Upper lobe of right lung (tissue), 1 donor: ENCODE measurements at regions not wholly inside any gene's neighbourhood (a gene's known extent, or its start where the extent isn't known, plus 50 kb on each side); places are given as distances from the start of the nearest gene placed in this dataset.
"Not testable (repeated sequence)": the region's sequence is repeated elsewhere in the genome, so short reads cannot be mapped to it uniquely, and the experiment has no call there.

ENCODE experiments used
- ATAC-seq: fragments of 200-7000 bp; cut with Tn5 transposase; one replicate; pipeline ENCODE4 v1.9.1; 2020; ENCODE audit warnings: mild to moderate bottlenecking, moderate library complexity
- DNase-seq: peaks from one replicate; pipeline ENCODE4 v3.0.0-alpha.2; 2020
- H3K27ac ChIP-seq: fragments of 200-600 bp; one replicate; pipeline ENCODE4 v1.8.0; 2022
- H3K27me3 ChIP-seq: fragments of 200-600 bp; one replicate; pipeline ENCODE4 v1.8.0; 2022; ENCODE audit warnings: mild to moderate bottlenecking
- H3K36me3 ChIP-seq: fragments of 200-600 bp; one replicate; pipeline ENCODE4 v1.8.0; 2022
- H3K4me1 ChIP-seq: fragments of 200-600 bp; one replicate; pipeline ENCODE4 v1.8.0; 2022
- H3K4me3 ChIP-seq: fragments of 200-600 bp; one replicate; pipeline ENCODE4 v1.8.0; 2022; ENCODE audit warnings: mild to moderate bottlenecking
- H3K9me3 ChIP-seq: fragments of 200-600 bp; one replicate; pipeline ENCODE4 v1.8.0; 2022
- intact Hi-C: fragments of 100-400 bp; cut with DNase I; formaldehyde crosslinking; loops from one replicate; pipeline ENCODE4 v1.11.0; 2022
- TF ChIP-seq, protein P1 (sequence below): fragments of 200-600 bp; IDR thresholded peaks from one replicate; pipeline ENCODE4 v1.8.0; 2022; ENCODE audit warnings: antibody characterized with exemption
- donor health status: DM: no; HTN: yes; CAD: no; lungs with severe emphysema.

DNA sequence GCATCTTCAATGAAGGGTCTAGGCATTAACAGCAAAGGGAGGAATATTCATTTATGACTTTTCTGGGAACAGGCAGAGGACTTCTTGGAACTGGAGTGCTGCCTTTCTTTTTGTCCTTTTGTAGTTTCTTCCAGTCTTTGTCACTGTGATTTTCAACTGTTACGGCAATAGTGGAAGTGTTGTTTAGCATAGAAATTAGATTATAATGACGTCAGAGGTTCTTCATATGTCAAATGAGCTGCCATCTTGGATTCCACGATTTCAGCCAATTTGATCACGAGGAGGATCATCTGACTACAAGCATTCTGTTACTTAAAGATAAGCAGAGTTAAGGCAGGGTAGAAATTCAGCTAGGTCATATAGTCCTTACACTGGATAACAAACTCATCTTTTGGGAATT is 239.0 kb downstream of the NEBL start:
- H3K27ac ChIP-seq = no peak overlapping the region
- DNase-seq (no peak), ATAC-seq (no peak)
- no peaks in the 10 kb centered on the region for H3K9me3 ChIP-seq
- no peaks in the 10 kb centered on the region for H3K36me3 ChIP-seq
- no peak overlapping the region for H3K4me3 ChIP-seq
- TF ChIP-seq, protein P1, sequence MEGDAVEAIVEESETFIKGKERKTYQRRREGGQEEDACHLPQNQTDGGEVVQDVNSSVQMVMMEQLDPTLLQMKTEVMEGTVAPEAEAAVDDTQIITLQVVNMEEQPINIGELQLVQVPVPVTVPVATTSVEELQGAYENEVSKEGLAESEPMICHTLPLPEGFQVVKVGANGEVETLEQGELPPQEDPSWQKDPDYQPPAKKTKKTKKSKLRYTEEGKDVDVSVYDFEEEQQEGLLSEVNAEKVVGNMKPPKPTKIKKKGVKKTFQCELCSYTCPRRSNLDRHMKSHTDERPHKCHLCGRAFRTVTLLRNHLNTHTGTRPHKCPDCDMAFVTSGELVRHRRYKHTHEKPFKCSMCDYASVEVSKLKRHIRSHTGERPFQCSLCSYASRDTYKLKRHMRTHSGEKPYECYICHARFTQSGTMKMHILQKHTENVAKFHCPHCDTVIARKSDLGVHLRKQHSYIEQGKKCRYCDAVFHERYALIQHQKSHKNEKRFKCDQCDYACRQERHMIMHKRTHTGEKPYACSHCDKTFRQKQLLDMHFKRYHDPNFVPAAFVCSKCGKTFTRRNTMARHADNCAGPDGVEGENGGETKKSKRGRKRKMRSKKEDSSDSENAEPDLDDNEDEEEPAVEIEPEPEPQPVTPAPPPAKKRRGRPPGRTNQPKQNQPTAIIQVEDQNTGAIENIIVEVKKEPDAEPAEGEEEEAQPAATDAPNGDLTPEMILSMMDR = no peak
- intact Hi-C loops = no loop called here
- no peaks in the 10 kb centered on the region for H3K4me1 ChIP-seq
- H3K27me3 ChIP-seq = no peaks in the 10 kb centered on the region

- ATAC-seq = no peak
- intact Hi-C loops = no loop called here
- TF ChIP-seq, protein P1 = no peak
- no peak for DNase-seq
- Histone ChIP-seq H3K4me3 (no peak overlapping the region), H3K9me3 (no peaks in the 10 kb centered on the region), H3K27ac (no peak overlapping the region), H3K27me3 (no peaks in the 10 kb centered on the region), H3K36me3 (no peaks in the 10 kb centered on the region), H3K4me1 (no peaks in the 10 kb centered on the region)
These were observed 240.2 kb downstream of the NEBL start for GRCh38 chr10:20656886-20657285.

GRCh38 chr10:20652424-20652823 is 244.7 kb downstream of the NEBL start:
- ATAC-seq = not testable (repeated sequence)

DNA sequence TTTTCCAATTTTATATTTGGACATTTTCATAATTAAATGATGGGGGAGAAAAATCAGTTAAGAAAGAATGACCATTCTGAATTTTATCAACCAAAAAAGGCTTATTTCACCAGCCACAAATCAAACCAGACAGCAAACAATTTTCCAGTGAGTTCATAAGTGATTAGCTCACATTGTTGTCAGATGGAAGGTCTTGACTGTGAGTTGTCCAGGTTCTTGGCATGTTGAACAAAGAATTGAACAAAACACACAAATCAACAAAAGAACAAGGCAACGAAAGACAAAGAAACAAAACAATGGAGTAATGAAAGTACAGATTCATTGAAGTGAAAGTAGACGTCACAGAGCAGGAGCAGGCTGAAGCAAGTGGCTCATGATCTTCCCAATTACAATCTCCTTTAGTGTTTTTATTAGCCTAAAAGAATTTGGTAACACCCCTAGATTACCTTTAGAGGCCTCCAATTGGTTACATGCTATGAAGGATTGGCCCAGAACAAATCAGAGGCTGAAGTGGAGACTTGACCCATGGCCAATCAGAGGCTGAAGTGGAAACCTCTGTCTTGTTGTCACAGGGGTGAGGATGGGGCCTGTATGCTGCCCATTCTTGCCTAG is 248.7 kb downstream of the NEBL start:
- DNase-seq = no peak
- Histone ChIP-seq H3K4me1 (no peaks in the 10 kb centered on the region), H3K4me3 (no peak overlapping the region), H3K27ac (no peak overlapping the region), H3K9me3 (no peaks in the 10 kb centered on the region), H3K27me3 (no peaks in the 10 kb centered on the region), H3K36me3 (no peaks in the 10 kb centered on the region)
- TF ChIP-seq, protein P1 = no peak
- intact Hi-C loops = no loop called here
- no peak for ATAC-seq

More at GRCh38 chr10:20652424-20652823, 244.7 kb downstream of the NEBL start:
- H3K27me3 ChIP-seq, intact Hi-C loops, H3K4me3 ChIP-seq, H3K4me1 ChIP-seq, H3K36me3 ChIP-seq, H3K27ac ChIP-seq, H3K9me3 ChIP-seq, DNase-seq: not testable (repeated sequence)

DNA sequence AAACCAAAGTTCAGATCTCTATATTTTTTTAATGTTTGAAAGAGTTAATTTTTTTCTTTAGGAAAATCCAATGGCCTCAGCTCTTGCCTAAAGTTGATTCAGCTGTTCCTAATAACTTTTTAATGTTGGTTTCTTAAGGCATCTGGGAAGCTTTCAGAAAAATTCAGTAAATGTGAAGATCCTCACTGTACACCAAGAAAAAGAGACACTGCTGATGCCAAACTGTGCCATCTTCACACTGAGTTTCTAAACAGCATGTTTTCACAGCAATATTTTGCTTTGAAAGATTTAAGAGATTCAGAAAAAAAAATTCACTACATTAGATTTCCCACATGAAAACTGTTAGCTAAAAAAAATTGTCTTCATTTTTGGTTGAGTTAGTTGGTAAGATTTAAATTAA is 249.4 kb downstream of the NEBL start:
- Histone ChIP-seq H3K4me1 (no peaks in the 10 kb centered on the region), H3K27ac (no peak overlapping the region), H3K4me3 (no peak overlapping the region), H3K36me3 (no peaks in the 10 kb centered on the region), H3K27me3 (no peaks in the 10 kb centered on the region), H3K9me3 (no peaks in the 10 kb centered on the region)
- intact Hi-C loops = no loop called here
- TF ChIP-seq, protein P1 = no peak
- no peak for ATAC-seq
- no peak for DNase-seq

DNA sequence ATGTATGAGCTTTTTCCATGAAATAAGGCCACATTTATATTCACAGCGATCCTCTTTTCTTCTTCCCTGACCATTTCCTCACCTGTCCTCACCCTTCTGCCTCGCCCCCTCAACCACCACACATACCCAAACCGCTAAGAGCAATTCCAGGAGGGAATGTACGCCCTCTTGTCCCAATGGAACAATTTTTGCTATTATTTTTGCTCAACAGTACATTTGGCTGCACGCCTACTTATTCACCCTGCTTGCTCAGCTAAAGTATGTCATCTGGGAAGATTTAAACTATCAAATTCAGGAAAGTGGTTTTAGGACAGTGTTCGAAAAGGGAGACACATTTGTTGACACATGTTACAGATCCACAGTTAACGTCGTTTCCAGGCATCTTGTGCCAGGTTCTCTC is 252.7 kb downstream of the NEBL start:
- Histone ChIP-seq H3K4me1 (no peaks in the 10 kb centered on the region), H3K9me3 (no peaks in the 10 kb centered on the region), H3K36me3 (no peaks in the 10 kb centered on the region), H3K27ac (no peak overlapping the region), H3K27me3 (no peaks in the 10 kb centered on the region), H3K4me3 (no peak overlapping the region)
- TF ChIP-seq, protein P1 = no peak
- intact Hi-C loops = no loop called here
- ATAC-seq = no peak
- no peak for DNase-seq
